Endothelial cell of umbilical vein (primary cell): ENCODE measurements at regions not wholly inside any gene's neighbourhood (a gene's known extent, or its start where the extent isn't known, plus 50 kb on each side); places are given as distances from the start of the nearest gene placed in this dataset.

Source experiments
- BruUV-seq: library from RNA; stranded (reverse); fragments of 400-500 nt; replicated peaks from 2 replicates; lab custom pipeline; 2021; lab: Mats Ljungman, UMichigan
- CTCF ChIA-PET: fragments of 300-600, 350-600 bp; sonication (Branson Sonifier 250); formaldehyde crosslinking; loops from one replicate; lab custom pipeline; 2021; ENCODE audit warnings: antibody characterized with exemption, inconsistent platforms; lab: Charles Lee
- POLR2A ChIA-PET: fragments of 300-600, 350-600 bp; sonication (Branson Sonifier 250); formaldehyde crosslinking; loops from one replicate; lab custom pipeline; 2021; ENCODE audit warnings: antibody characterized with exemption, inconsistent platforms; lab: Charles Lee
- DNase-seq: peaks from one replicate; pipeline ENCODE4 v3.0.0-alpha.2; 2011; ENCODE audit warnings: low read depth, low spot score
- FAIRE-seq: peaks from 2 replicates; lab custom pipeline; 2011; peaks lifted over from hg19 to GRCh38; lab: Jason Lieb, UNC
- H2AFZ ChIP-seq: 2 replicates; pipeline ENCODE4 v1.6.0; 2012; ENCODE audit warnings: low read depth, low read length, control low read depth, inconsistent platforms
- H3K27ac ChIP-seq: 2 replicates; pipeline ENCODE4 v1.5.1; 2011; ENCODE audit warnings: low read depth, mild to moderate bottlenecking, control low read depth, low read length, moderate library complexity; ENCODE audit not compliant: insufficient read depth
- H3K27me3 ChIP-seq, 2 experiments: 2 replicates each; pipeline versions ENCODE4 v1.6.0 to v1.6.1; 2011; ENCODE audit warnings: low read length in 2 of 2, mixed read lengths in 1 of 2; ENCODE audit not compliant: control insufficient read depth in 2 of 2, insufficient read depth in 2 of 2
- H3K36me3 ChIP-seq, 2 experiments: 2 replicates in 1 of 2; 3 replicates in 1 of 2; pipeline ENCODE4 v1.5.1; 2011; ENCODE audit warnings: low read length in 2 of 2, mild to moderate bottlenecking in 1 of 2, moderate library complexity in 1 of 2; ENCODE audit not compliant: control insufficient read depth in 2 of 2, insufficient read depth in 2 of 2; ENCODE audit errors: extremely low read depth in 1 of 2
- H3K4me1 ChIP-seq: 3 replicates; pipeline ENCODE4 v1.5.1; 2011; ENCODE audit warnings: mild to moderate bottlenecking, low read length; ENCODE audit not compliant: control insufficient read depth, insufficient read depth; ENCODE audit errors: extremely low read depth
- H3K4me2 ChIP-seq: 2 replicates; pipeline ENCODE4 v1.6.1; 2011; ENCODE audit warnings: low read length, control low read depth, mixed read lengths; ENCODE audit not compliant: insufficient read depth
- H3K4me3 ChIP-seq, 3 experiments: fragments of 200-600 bp in 1 of 3; sonication (generic), shearing (Covaris generic) in 1 of 3; replicated peaks in 1 of 3; 2 replicates each; pipeline ENCODE4 v1.5.1; 2011 to 2016; ENCODE audit warnings: control low read depth in 3 of 3, low read length in 3 of 3, mild to moderate bottlenecking in 2 of 3, inconsistent platforms in 1 of 3, low read depth in 1 of 3, moderate library complexity in 1 of 3; ENCODE audit not compliant: insufficient read depth in 1 of 3
- H3K79me2 ChIP-seq: 2 replicates; pipeline ENCODE4 v1.6.0; 2012; ENCODE audit warnings: low read length, inconsistent platforms; ENCODE audit not compliant: control insufficient read depth, insufficient read depth
- H3K9ac ChIP-seq: replicated peaks from 2 replicates; pipeline ENCODE3; 2011; ENCODE audit warnings: low read length, control low read depth; ENCODE audit not compliant: insufficient read depth; ENCODE audit errors: extremely low read depth
- H3K9me1 ChIP-seq: replicated peaks from 3 replicates; pipeline ENCODE4 v1.6.0; 2011; ENCODE audit warnings: mild to moderate bottlenecking, low read length; ENCODE audit not compliant: control insufficient read depth, insufficient read depth; ENCODE audit errors: extremely low read depth
- H3K9me3 ChIP-seq: replicated peaks from 2 replicates; pipeline ENCODE4 v1.5.1; 2012; ENCODE audit warnings: low read length, inconsistent platforms; ENCODE audit not compliant: control insufficient read depth, insufficient read depth
- H4K20me1 ChIP-seq: replicated peaks from 2 replicates; pipeline ENCODE3; 2011; ENCODE audit warnings: mild to moderate bottlenecking, low read length; ENCODE audit not compliant: control insufficient read depth, insufficient read depth; ENCODE audit errors: extremely low read depth
- CTCF ChIP-seq, 2 donors: IDR thresholded peaks; 1 replicate in 1 of 2; 2 replicates in 1 of 2; pipeline ENCODE4 v1.5.1; 2011; ENCODE audit warnings: low read length in 2 of 2, mild to moderate bottlenecking in 2 of 2, moderate library complexity in 2 of 2, control low read depth in 1 of 2, inconsistent platforms in 1 of 2, low read depth in 1 of 2; ENCODE audit not compliant: insufficient read depth in 1 of 2; ENCODE audit errors: extremely low read depth in 1 of 2
- EZH2 ChIP-seq: IDR thresholded peaks from 2 replicates; pipeline ENCODE4 v1.6.1; 2012; ENCODE audit warnings: borderline replicate concordance, low read depth, mild to moderate bottlenecking, moderate library complexity, low read length, inconsistent platforms; ENCODE audit not compliant: severe bottlenecking
- FOS ChIP-seq: IDR thresholded peaks from 2 replicates; pipeline ENCODE4 v1.6.1; 2011; ENCODE audit warnings: mild to moderate bottlenecking, low read length, moderate library complexity, borderline replicate concordance; ENCODE audit not compliant: insufficient read depth
- GATA2 ChIP-seq: IDR thresholded peaks from 2 replicates; pipeline ENCODE4 v1.7.0; 2011; ENCODE audit warnings: low read depth, mild to moderate bottlenecking, moderate library complexity, mixed read lengths, low read length; ENCODE audit not compliant: insufficient read length, insufficient read depth
- JUN ChIP-seq: IDR thresholded peaks from 2 replicates; pipeline ENCODE4 v1.6.1; 2011; ENCODE audit warnings: borderline replicate concordance, low read depth; ENCODE audit not compliant: insufficient read length, insufficient read depth
- MAX ChIP-seq: IDR thresholded peaks from 2 replicates; pipeline ENCODE4 v1.6.1; 2011; ENCODE audit not compliant: insufficient read depth, insufficient read length
- MYC ChIP-seq: IDR thresholded peaks from one replicate; pipeline ENCODE4 v1.6.1; 2011; ENCODE audit warnings: mild to moderate bottlenecking, low read depth, low read length
- POLR2A ChIP-seq: IDR thresholded peaks from 2 replicates; pipeline ENCODE4 v1.6.1; 2012; ENCODE audit warnings: low read depth, mild to moderate bottlenecking, control low read depth, low read length
- POLR2AphosphoS5 ChIP-seq: IDR thresholded peaks from 2 replicates; pipeline ENCODE4 v1.6.1; 2012; ENCODE audit warnings: low read depth, mild to moderate bottlenecking, control low read depth, low read length, moderate library complexity; ENCODE audit not compliant: insufficient read depth
- dilution Hi-C: fragments of 300-500 bp; cut with MboI; formaldehyde crosslinking; loops from one replicate; pipeline ENCODE4 v1.15.0; 2019; ENCODE audit warnings: low sequenced_read_pairs; ENCODE audit not compliant: extremely low pct_ligation_motif_present
- intact Hi-C: fragments of 100-400 bp; cut with micrococcal nuclease; formaldehyde crosslinking; loops from one replicate; pipeline ENCODE4 v1.10.0; 2022

GRCh38 chr13:106371024-106371423 lies 164.4 kb downstream of the EFNB2 start:
- no peak overlapping the region for H3K27ac ChIP-seq
- POLR2A ChIA-PET = no interaction called here

More at GRCh38 chr13:106371024-106371423, 164.4 kb downstream of the EFNB2 start:
- DNase-seq = no peak
- CTCF ChIA-PET = no interaction called here
- H4K20me1 ChIP-seq = no peaks in the 10 kb centered on the region
- intact Hi-C loops (loop anchor here (10.0 kb wide), 3 partner anchors 216 to 926 kb away; no protein-coding TSS in a partner anchor), dilution Hi-C loops (no loop called here)
- no TSS peak for BruUV-seq
- H3K79me2 ChIP-seq = no peaks in the 10 kb centered on the region
- no peak overlapping the region for H3K9ac ChIP-seq
- H3K4me2 ChIP-seq = no peak overlapping the region
- no peak overlapping the region for H3K4me3 ChIP-seq
- H3K27me3 ChIP-seq = no peaks in the 10 kb centered on the region
- H3K9me1 ChIP-seq = no peaks in the 10 kb centered on the region
- peaks cover 44% of the 10 kb centered on the region for H3K4me1 ChIP-seq
- FAIRE-seq = no peak
- no peaks in the 10 kb centered on the region for H3K36me3 ChIP-seq
- no peak overlapping the region for H2AFZ ChIP-seq
- TF ChIP-seq MAX (no peak), MYC (no peak), CTCF (IDR thresholded peaks at IDR 0.05; ENCODE audit: extremely low read depth in 1 of 2, insufficient read depth in 1 of 2, low read depth in 1 of 2, low read length in 2 of 2) (no peak), GATA2 (no peak), EZH2 (no peak), JUN (no peak), POLR2A (no peak), POLR2AphosphoS5 (no peak), FOS (no peak)
- no peaks in the 10 kb centered on the region for H3K9me3 ChIP-seq
